K562 (cell line): ENCODE measurements at regions not wholly inside any gene's neighbourhood (a gene's known extent, or its start where the extent isn't known, plus 50 kb on each side); places are given as distances from the start of the nearest gene placed in this dataset.

Experiments used
- ATAC-seq: fragments of 200-7000 bp; cut with Tn5 transposase; 3 replicates; pipeline ENCODE4 v1.9.1; 2020; ENCODE audit warnings: moderate library complexity
- BruUV-seq: library from RNA; stranded (reverse); fragments of 400-500 nt; replicated peaks from 2 replicates; lab custom pipeline; 2021; lab: Mats Ljungman, UMichigan
- CTCF ChIA-PET: fragments of 300-600 bp; formaldehyde crosslinking; extraction: SDS; loops from one replicate; lab custom pipeline; 2021; ENCODE audit warnings: low intra/inter-chr PET ratio; lab: Yijun Ruan, JAX
- POLR2A ChIA-PET: fragments of 300-600, 350-650 bp; sonication (Branson Sonifier 250); formaldehyde crosslinking; extraction: SDS; loops from one replicate; lab custom pipeline; 2021; ENCODE audit warnings: antibody characterized with exemption, inconsistent platforms; lab: Yijun Ruan, JAX
- DNase-seq, 4 experiments: peaks; one replicate each; pipeline versions ENCODE4 v3.0.0 to v3.0.0-alpha.2; 2011 to 2018; ENCODE audit warnings: low spot score in 3 of 4, mixed read lengths in 3 of 4; ENCODE audit errors: extremely low read depth in 1 of 4
- FAIRE-seq: peaks from 2 replicates; lab custom pipeline; 2011; peaks lifted over from hg19 to GRCh38; lab: Jason Lieb, UNC
- H2AFZ ChIP-seq: 2 replicates; pipeline ENCODE4 v1.6.0; 2011; ENCODE audit warnings: low read depth, low read length, control low read depth, inconsistent platforms
- H3K27ac ChIP-seq: fragments of 200-600 bp; 3 replicates; pipeline ENCODE4 v1.8.0; 2011; ENCODE audit warnings: low read depth, mild to moderate bottlenecking, control low read depth, inconsistent platforms, low read length, moderate library complexity, mixed read lengths; ENCODE audit errors: extremely low read depth
- H3K27me3 ChIP-seq, 2 experiments: fragments of 300-600 bp in 1 of 2; 2 replicates in 1 of 2; 3 replicates in 1 of 2; pipeline versions ENCODE4 v1.6.0 to v1.8.0; 2011; ENCODE audit warnings: inconsistent platforms in 2 of 2, low read length in 2 of 2, mild to moderate bottlenecking in 1 of 2, mixed read lengths in 1 of 2, moderate library complexity in 1 of 2; ENCODE audit not compliant: control insufficient read depth in 2 of 2, insufficient read depth in 2 of 2
- H3K36me3 ChIP-seq: fragments of 300-600 bp; 3 replicates; pipeline ENCODE4 v1.8.0; 2011; ENCODE audit warnings: mild to moderate bottlenecking, low read length, inconsistent platforms; ENCODE audit not compliant: control insufficient read depth, insufficient read depth
- H3K4me1 ChIP-seq, 2 experiments: fragments of 200-600 bp in 1 of 2; replicated peaks in 1 of 2; 2 replicates in 1 of 2; 3 replicates in 1 of 2; pipeline versions ENCODE4 v1.5.1 to v1.8.0; 2011; ENCODE audit warnings: inconsistent platforms in 2 of 2, low read length in 2 of 2, mild to moderate bottlenecking in 1 of 2, mixed read lengths in 1 of 2, moderate library complexity in 1 of 2; ENCODE audit not compliant: control insufficient read depth in 2 of 2, insufficient read depth in 2 of 2
- H3K4me2 ChIP-seq: 2 replicates; pipeline ENCODE4 v1.6.1; 2011; ENCODE audit warnings: low read length, control low read depth, inconsistent platforms, mixed read lengths; ENCODE audit not compliant: insufficient read depth
- H3K4me3 ChIP-seq: fragments of 200-600 bp; sonication (generic), shearing (Covaris generic); 2 replicates; pipeline ENCODE4 v1.5.1; 2016; ENCODE audit warnings: control low read depth, inconsistent platforms
- H3K79me2 ChIP-seq: fragments of 200-600 bp; 3 replicates; pipeline ENCODE4 v1.8.0; 2011; ENCODE audit warnings: low read length, inconsistent platforms; ENCODE audit not compliant: control insufficient read depth, insufficient read depth
- H3K9ac ChIP-seq, 2 experiments: 2 replicates each; pipeline versions ENCODE4 v1.6.0 to v1.6.1; 2011; ENCODE audit warnings: low read depth in 2 of 2, low read length in 2 of 2, control low read depth in 1 of 2, inconsistent platforms in 1 of 2, mild to moderate bottlenecking in 1 of 2, mixed read lengths in 1 of 2; ENCODE audit not compliant: insufficient read depth in 1 of 2
- H3K9me1 ChIP-seq: one replicate; pipeline ENCODE4 v1.6.0; 2011; ENCODE audit warnings: inconsistent platforms, mild to moderate bottlenecking, low read length, moderate library complexity; ENCODE audit not compliant: control insufficient read depth, insufficient read depth
- H3K9me3 ChIP-seq: replicated peaks from 2 replicates; pipeline ENCODE4 v1.5.1; 2011; ENCODE audit warnings: low read depth, low read length, inconsistent platforms; ENCODE audit not compliant: control insufficient read depth, insufficient read depth
- H4K20me1 ChIP-seq: replicated peaks from 2 replicates; pipeline ENCODE4 v1.6.1; 2011; ENCODE audit warnings: low read length, inconsistent platforms, mixed read lengths; ENCODE audit not compliant: control insufficient read depth, insufficient read depth
- CREBBP ChIP-seq: IDR thresholded peaks from one replicate; pipeline ENCODE4 v1.6.1; 2012; ENCODE audit warnings: low read depth, mild to moderate bottlenecking, control low read depth, inconsistent platforms, low read length
- CSDE1 ChIP-seq, 2 experiments: fragments of 450-650 bp; IDR thresholded peaks; 2 replicates each; pipeline ENCODE4 v1.6.1; 2016; ENCODE audit warnings: mild to moderate bottlenecking in 1 of 2
- ELF2 ChIP-seq: fragments of 250-450 bp; sonication (Bioruptor Pico); IDR thresholded peaks from 2 replicates; pipeline ENCODE4 v1.5.0; 2021; ENCODE audit warnings: mild to moderate bottlenecking
- GABPB1 ChIP-seq: sonication (generic); formaldehyde crosslinking; IDR thresholded peaks from 2 replicates; pipeline ENCODE4 v1.8.0; 2022; ENCODE audit warnings: mild to moderate bottlenecking, missing genetic modification reagents
- MCM7 ChIP-seq, 2 experiments: fragments of 450-650 bp; IDR thresholded peaks; 2 replicates each; pipeline ENCODE4 v1.6.1; 2016 to 2018
- MGA ChIP-seq: fragments of 450-650 bp; IDR thresholded peaks from 2 replicates; pipeline ENCODE4 v1.6.1; 2016; ENCODE audit warnings: mild to moderate bottlenecking, moderate library complexity
- PYGO2 ChIP-seq: fragments of 450-650 bp; IDR thresholded peaks from 2 replicates; pipeline ENCODE4 v1.6.1; 2016; ENCODE audit warnings: mild to moderate bottlenecking, missing genetic modification characterization, moderate library complexity, missing compliant biosample characterization
- RFX7 ChIP-seq: fragments of 250-450 bp; sonication (Bioruptor Pico); IDR thresholded peaks from 2 replicates; pipeline ENCODE4 v1.5.1; 2021; ENCODE audit warnings: mild to moderate bottlenecking
- SP1 ChIP-seq: sonication (generic); formaldehyde crosslinking; IDR thresholded peaks from 2 replicates; pipeline ENCODE4 v1.8.1; 2022; ENCODE audit warnings: mild to moderate bottlenecking, missing genetic modification reagents
- ZBTB43 ChIP-seq: sonication (generic); formaldehyde crosslinking; IDR thresholded peaks from 2 replicates; pipeline ENCODE4 v1.8.0; 2023; ENCODE audit warnings: mild to moderate bottlenecking, missing genetic modification reagents
- ZNF133 ChIP-seq: fragments of 250-450 bp; sonication (Bioruptor Pico); IDR thresholded peaks from 2 replicates; pipeline ENCODE4 v1.4.0; 2020; ENCODE audit warnings: mild to moderate bottlenecking
- ZNF717 ChIP-seq: fragments of 250-450 bp; sonication (Bioruptor Pico); IDR thresholded peaks from 2 replicates; pipeline ENCODE4 v1.5.0; 2021
- ZZZ3 ChIP-seq: fragments of 450-650 bp; IDR thresholded peaks from 2 replicates; pipeline ENCODE4 v1.6.1; 2016; ENCODE audit warnings: antibody characterized with exemption, mild to moderate bottlenecking, moderate library complexity
- WGBS: fragments of 100-300 bp; shearing (Covaris generic); methylation state at CpG from one replicate; pipeline ENCODE4 v1.1.6; 2016; ENCODE audit warnings: low coverage, mixed read lengths; ENCODE audit not compliant: insufficient coverage; ENCODE audit errors: missing lambda C conversion rate; 5-methylcytosine and 5-hydroxymethylcytosine counted together
- in situ Hi-C: fragments of 300-500 bp; cut with MboI; formaldehyde crosslinking; loops from 4 replicates; pipeline ENCODE4 v1.15.0; 2018; ENCODE audit warnings: inconsistent platforms, mixed read lengths
- intact Hi-C: fragments of 100-400 bp; cut with micrococcal nuclease; formaldehyde crosslinking; loops from 2 replicates; pipeline ENCODE4 v1.14.2; 2022

- Histone ChIP-seq H3K79me2 (no peaks in the 10 kb centered on the region), H3K9ac (no peak overlapping the region), H3K4me1 (no peaks in the 10 kb centered on the region; a peak in 1 of 5 replicates), H3K36me3 (no peaks in the 10 kb centered on the region), H3K27ac (no peak overlapping the region), H3K4me2 (no peak overlapping the region), H3K9me3 (no peaks in the 10 kb centered on the region), H4K20me1 (no peaks in the 10 kb centered on the region), H3K9me1 (no peaks in the 10 kb centered on the region), H2AFZ (no peak overlapping the region), H3K4me3 (no peak overlapping the region), H3K27me3 (peaks cover 14 to 39% of the 10 kb centered on the region in 2 experiments; a peak in 4 of 5 replicates)
- ChIA-PET CTCF (no interaction called here), POLR2A (interaction anchor here (0.6 kb wide), 2 partner anchors 78 to 830 kb away, joined by 3 read pairs; no protein-coding TSS in a partner anchor)
- WGBS = 3% methylated on average over 6 of the region's 6 CpGs
- no peak for FAIRE-seq
- DNase-seq = no peak
- in situ Hi-C loops (no loop called here), intact Hi-C loops (loop anchor here (10.0 kb wide), 1 partner anchor 539 kb away; no protein-coding TSS in a partner anchor)
- no peak for ATAC-seq
- no TSS peak for BruUV-seq
- TF ChIP-seq SP1 (CRISPR knock-in tag) (no peak), MGA (no peak), ZNF133 (no peak), PYGO2 (tag) (no peak), GABPB1 (CRISPR knock-in tag) (no peak), ZZZ3 (no peak), CSDE1 (IDR thresholded peaks at IDR 0.05) (no peak), ELF2 (no peak), ZBTB43 (CRISPR knock-in tag) (no peak), ZNF717 (CRISPR knock-in tag) (no peak), CREBBP (no peak), MCM7 (IDR thresholded peaks at IDR 0.05) (no peak), RFX7 (CRISPR knock-in tag) (no peak)
These were observed 70.2 kb downstream of the SMIM20 start for GRCh38 chr4:25984266-25984665.
